HepG2 (cell line): ENCODE measurements at regions not wholly inside any gene's neighbourhood (a gene's known extent, or its start where the extent isn't known, plus 50 kb on each side); places are given as distances from the start of the nearest gene placed in this dataset.

Experiments used
- HMG20B ChIP-seq: conservative IDR thresholded peaks from 2 replicates; pipeline ENCODE4 v1.6.1; 2016; ENCODE audit warnings: missing genetic modification reagents, missing compliant biosample characterization
- KDM4B ChIP-seq: sonication (generic); formaldehyde crosslinking; IDR thresholded peaks from 2 replicates; pipeline ENCODE4 v1.4.0; 2020; ENCODE audit warnings: missing genetic modification reagents
- PCBP1 ChIP-seq: fragments of 200-400 bp; formaldehyde crosslinking; IDR thresholded peaks from 2 replicates; pipeline ENCODE4 v1.6.1; 2017; ENCODE audit warnings: mild to moderate bottlenecking, low read depth, low read length, borderline replicate concordance
- TCF7 ChIP-seq: sonication (generic); IDR thresholded peaks from 2 replicates; pipeline ENCODE4 v1.6.1; 2016; ENCODE audit warnings: antibody characterized with exemption, low read depth
- ZNF256 ChIP-seq: sonication (generic); formaldehyde crosslinking; conservative IDR thresholded peaks from 2 replicates; pipeline ENCODE4 v1.4.0; 2020; ENCODE audit warnings: missing genetic modification reagents
- ZNF567 ChIP-seq: sonication (generic); formaldehyde crosslinking; IDR thresholded peaks from 2 replicates; pipeline ENCODE4 v1.8.1; 2023; ENCODE audit warnings: mild to moderate bottlenecking, missing genetic modification reagents, borderline replicate concordance
- ZNF572 ChIP-seq: sonication (generic); formaldehyde crosslinking; IDR thresholded peaks from 2 replicates; pipeline ENCODE4 v1.5.1; 2020; ENCODE audit warnings: mild to moderate bottlenecking, missing genetic modification reagents
- TF ChIP-seq, protein P1 (sequence below): sonication (generic); formaldehyde crosslinking; conservative IDR thresholded peaks from 2 replicates; pipeline ENCODE4 v1.8.0; 2022; ENCODE audit warnings: low read depth, missing genetic modification reagents
- TF ChIP-seq, protein P2 (sequence below): sonication (generic); formaldehyde crosslinking; IDR thresholded peaks from 2 replicates; pipeline ENCODE4 v1.5.0; 2020; ENCODE audit warnings: mild to moderate bottlenecking, missing genetic modification reagents
- TF ChIP-seq, protein P3 (sequence below): sonication (generic); formaldehyde crosslinking; IDR thresholded peaks from 2 replicates; pipeline ENCODE4 v1.5.1; 2020; ENCODE audit warnings: missing genetic modification reagents, mild to moderate bottlenecking, borderline replicate concordance
- TF ChIP-seq, protein P4 (sequence below): sonication (generic); formaldehyde crosslinking; conservative IDR thresholded peaks from 2 replicates; pipeline ENCODE4 v1.4.0; 2020; ENCODE audit warnings: missing genetic modification reagents
- TF ChIP-seq, protein P5 (sequence below): sonication (generic); formaldehyde crosslinking; IDR thresholded peaks from 2 replicates; pipeline ENCODE4 v1.8.1; 2022; ENCODE audit warnings: mild to moderate bottlenecking, missing genetic modification reagents

DNA sequence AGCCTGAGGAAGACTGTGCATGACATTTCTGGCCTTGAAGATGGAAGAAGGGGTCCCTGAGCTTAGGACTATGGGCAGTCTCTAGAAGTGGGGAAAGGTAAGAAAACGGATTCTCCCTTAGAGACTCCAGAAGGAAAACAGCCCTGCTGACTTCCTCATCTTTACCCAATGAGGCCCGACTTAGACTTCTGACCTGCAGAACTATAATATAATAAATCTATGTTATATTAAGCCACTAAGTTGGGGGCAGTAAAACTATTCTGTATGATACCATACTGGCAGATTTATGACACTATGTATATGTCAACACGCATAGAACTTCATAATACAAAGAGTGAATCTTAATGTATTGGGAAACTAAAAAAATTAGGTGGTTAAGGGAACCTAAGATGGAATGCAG, 422.0 kb downstream of the PLK2 start (continued):
- TF ChIP-seq, protein P1, sequence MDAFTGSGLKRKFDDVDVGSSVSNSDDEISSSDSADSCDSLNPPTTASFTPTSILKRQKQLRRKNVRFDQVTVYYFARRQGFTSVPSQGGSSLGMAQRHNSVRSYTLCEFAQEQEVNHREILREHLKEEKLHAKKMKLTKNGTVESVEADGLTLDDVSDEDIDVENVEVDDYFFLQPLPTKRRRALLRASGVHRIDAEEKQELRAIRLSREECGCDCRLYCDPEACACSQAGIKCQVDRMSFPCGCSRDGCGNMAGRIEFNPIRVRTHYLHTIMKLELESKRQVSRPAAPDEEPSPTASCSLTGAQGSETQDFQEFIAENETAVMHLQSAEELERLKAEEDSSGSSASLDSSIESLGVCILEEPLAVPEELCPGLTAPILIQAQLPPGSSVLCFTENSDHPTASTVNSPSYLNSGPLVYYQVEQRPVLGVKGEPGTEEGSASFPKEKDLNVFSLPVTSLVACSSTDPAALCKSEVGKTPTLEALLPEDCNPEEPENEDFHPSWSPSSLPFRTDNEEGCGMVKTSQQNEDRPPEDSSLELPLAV (CRISPR knock-in tag), result no peak
- TF ChIP-seq ZNF256 (CRISPR knock-in tag) (no peak), HMG20B (CRISPR knock-in tag) (no peak), KDM4B (CRISPR knock-in tag) (no peak), TCF7 (no peak), ZNF567 (no peak), PCBP1 (no peak), ZNF572 (no peak)
- TF ChIP-seq, protein P2, sequence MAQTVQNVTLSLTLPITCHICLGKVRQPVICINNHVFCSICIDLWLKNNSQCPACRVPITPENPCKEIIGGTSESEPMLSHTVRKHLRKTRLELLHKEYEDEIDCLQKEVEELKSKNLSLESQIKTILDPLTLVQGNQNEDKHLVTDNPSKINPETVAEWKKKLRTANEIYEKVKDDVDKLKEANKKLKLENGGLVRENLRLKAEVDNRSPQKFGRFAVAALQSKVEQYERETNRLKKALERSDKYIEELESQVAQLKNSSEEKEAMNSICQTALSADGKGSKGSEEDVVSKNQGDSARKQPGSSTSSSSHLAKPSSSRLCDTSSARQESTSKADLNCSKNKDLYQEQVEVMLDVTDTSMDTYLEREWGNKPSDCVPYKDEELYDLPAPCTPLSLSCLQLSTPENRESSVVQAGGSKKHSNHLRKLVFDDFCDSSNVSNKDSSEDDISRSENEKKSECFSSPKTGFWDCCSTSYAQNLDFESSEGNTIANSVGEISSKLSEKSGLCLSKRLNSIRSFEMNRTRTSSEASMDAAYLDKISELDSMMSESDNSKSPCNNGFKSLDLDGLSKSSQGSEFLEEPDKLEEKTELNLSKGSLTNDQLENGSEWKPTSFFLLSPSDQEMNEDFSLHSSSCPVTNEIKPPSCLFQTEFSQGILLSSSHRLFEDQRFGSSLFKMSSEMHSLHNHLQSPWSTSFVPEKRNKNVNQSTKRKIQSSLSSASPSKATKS (CRISPR knock-in tag), result no peak
- TF ChIP-seq, protein P3, sequence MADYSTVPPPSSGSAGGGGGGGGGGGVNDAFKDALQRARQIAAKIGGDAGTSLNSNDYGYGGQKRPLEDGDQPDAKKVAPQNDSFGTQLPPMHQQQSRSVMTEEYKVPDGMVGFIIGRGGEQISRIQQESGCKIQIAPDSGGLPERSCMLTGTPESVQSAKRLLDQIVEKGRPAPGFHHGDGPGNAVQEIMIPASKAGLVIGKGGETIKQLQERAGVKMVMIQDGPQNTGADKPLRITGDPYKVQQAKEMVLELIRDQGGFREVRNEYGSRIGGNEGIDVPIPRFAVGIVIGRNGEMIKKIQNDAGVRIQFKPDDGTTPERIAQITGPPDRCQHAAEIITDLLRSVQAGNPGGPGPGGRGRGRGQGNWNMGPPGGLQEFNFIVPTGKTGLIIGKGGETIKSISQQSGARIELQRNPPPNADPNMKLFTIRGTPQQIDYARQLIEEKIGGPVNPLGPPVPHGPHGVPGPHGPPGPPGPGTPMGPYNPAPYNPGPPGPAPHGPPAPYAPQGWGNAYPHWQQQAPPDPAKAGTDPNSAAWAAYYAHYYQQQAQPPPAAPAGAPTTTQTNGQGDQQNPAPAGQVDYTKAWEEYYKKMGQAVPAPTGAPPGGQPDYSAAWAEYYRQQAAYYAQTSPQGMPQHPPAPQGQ (CRISPR knock-in tag), result no peak
- TF ChIP-seq, protein P4, sequence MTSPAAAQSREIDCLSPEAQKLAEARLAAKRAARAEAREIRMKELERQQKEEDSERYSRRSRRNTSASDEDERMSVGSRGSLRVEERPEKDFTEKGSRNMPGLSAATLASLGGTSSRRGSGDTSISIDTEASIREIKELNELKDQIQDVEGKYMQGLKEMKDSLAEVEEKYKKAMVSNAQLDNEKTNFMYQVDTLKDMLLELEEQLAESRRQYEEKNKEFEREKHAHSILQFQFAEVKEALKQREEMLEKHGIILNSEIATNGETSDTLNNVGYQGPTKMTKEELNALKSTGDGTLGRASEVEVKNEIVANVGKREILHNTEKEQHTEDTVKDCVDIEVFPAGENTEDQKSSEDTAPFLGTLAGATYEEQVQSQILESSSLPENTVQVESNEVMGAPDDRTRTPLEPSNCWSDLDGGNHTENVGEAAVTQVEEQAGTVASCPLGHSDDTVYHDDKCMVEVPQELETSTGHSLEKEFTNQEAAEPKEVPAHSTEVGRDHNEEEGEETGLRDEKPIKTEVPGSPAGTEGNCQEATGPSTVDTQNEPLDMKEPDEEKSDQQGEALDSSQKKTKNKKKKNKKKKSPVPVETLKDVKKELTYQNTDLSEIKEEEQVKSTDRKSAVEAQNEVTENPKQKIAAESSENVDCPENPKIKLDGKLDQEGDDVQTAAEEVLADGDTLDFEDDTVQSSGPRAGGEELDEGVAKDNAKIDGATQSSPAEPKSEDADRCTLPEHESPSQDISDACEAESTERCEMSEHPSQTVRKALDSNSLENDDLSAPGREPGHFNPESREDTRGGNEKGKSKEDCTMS (CRISPR knock-in tag), result no peak
- TF ChIP-seq, protein P5, sequence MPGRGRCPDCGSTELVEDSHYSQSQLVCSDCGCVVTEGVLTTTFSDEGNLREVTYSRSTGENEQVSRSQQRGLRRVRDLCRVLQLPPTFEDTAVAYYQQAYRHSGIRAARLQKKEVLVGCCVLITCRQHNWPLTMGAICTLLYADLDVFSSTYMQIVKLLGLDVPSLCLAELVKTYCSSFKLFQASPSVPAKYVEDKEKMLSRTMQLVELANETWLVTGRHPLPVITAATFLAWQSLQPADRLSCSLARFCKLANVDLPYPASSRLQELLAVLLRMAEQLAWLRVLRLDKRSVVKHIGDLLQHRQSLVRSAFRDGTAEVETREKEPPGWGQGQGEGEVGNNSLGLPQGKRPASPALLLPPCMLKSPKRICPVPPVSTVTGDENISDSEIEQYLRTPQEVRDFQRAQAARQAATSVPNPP (CRISPR knock-in tag), result no peak
